HG03558 (cell line): ENCODE measurements at regions not wholly inside any gene's neighbourhood (a gene's known extent, or its start where the extent isn't known, plus 50 kb on each side); places are given as distances from the start of the nearest gene placed in this dataset.
A peak's percentile ranks its signal among the peaks of the same experiment; 100 is the strongest.

Experiments used
- ATAC-seq: cut with Tn5 transposase; IDR thresholded peaks from one replicate; pipeline ENCODE4 v1.9.1; 2021; ENCODE audit warnings: moderate number of reproducible peaks; ENCODE audit not compliant: unreplicated experiment; ENCODE audit errors: extremely low read depth

DNA sequence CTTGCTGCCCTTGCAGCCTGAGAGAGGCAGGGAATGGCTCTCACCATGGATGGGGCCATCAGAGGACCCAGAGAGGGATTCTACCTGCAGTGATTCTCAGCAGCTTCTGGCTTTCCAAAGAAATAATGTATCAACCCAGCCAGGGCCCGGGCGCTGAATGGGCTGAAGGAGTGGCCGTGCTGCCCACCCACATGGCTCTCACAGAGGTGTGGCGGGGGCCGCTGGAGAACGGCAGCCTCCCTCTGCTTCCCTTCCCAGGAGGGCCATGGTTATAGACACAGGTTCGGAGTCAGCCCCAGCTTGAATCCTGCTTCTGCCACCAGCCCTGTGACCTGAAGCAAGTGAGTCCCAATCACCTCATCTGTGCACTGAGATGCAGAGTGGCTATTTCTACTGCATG, 82.7 kb downstream of the THAP12 start:
- no peak for ATAC-seq

DNA sequence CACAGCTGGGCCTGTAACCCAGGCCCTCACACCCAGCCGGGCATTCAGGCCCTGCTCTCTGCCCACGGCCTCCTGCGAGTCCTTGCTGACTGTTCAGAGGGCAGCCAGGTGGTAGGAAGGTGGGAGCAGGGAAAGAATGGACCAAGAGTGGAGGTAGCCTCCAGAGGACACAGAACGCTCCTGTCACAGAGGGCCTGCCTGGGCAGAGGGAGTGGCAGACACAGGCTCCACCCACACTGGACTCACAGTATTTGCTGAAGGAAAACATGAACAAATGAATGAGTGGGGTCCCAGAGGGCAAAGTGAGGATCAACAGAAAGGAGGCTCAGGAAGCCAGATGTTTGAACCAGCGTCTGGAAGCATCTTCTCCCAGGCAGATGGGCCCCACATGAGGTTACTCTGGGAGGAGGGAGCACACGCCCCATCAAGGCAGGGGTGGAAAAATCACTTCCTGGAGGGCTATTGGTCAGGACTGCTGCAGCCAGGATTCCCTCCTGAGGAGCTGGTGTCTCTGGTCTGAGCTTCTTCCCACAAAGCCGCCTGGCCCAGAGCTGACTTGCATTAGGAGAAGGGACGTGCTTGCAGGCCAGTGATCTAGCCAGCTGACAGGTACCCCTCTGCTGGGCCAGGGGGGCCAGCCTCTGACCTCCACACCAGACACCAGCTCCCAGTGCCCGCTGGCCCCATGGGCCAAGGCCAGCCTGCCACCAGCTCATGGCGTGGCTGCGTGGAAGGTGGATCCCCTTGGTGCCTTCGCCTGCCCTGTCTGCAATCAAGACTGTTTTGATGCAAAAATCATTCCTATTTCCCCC, 84.0 kb downstream of the THAP12 start:
- ATAC-seq, result no peak

DNA sequence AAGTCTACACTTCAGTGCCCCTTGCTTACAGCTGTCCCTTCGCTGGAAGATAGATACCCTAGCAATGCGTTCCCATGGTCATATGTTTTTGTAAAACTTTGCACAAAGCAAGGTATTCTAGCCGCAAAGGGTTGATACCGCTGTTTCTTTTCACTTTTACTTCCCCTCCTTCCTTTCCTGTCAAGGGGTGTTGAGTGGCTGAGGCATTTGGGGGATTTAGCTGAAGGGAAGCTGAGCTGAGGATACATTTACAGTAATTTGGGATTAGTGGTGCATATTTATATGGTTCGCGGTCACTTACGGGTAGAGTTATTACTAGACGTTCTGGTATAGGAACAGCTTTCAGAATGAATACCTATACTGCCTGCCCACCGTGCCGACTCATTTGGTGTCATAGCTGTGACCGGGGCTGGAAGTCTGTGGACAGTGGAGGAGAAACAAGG, 86.9 kb upstream of the WNT11 start:
- peak; percentile 36 for ATAC-seq

DNA sequence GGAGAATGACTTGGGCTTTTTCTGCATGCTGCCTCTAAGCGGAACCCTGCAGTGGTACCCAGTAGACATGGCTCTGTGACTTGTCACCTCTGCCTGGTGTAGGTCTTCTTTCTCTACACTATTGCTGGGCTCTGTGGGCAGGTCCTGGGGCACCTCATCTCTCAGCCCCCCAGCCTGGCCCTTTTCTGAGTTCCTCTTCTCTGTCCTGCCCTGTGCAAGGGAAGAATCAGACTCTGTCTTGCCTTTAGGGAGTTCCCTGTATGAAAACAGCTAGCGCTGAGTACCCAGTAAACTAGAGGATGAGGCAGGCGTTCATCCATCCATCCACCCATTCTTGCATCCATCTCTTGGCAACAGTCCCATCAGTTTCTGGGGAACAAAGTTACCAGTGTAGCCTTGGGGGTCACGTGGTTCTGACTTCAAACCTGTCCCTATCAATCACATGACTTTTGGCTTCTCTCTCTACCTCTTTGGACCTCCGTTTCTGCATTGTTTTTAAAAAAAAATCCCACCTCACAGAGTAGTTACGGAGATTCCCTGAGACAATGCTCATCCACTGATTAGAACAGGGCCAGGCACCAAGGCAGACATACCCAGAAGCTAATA, 86.4 kb upstream of the WNT11 start:
- ATAC-seq, result no peak

DNA sequence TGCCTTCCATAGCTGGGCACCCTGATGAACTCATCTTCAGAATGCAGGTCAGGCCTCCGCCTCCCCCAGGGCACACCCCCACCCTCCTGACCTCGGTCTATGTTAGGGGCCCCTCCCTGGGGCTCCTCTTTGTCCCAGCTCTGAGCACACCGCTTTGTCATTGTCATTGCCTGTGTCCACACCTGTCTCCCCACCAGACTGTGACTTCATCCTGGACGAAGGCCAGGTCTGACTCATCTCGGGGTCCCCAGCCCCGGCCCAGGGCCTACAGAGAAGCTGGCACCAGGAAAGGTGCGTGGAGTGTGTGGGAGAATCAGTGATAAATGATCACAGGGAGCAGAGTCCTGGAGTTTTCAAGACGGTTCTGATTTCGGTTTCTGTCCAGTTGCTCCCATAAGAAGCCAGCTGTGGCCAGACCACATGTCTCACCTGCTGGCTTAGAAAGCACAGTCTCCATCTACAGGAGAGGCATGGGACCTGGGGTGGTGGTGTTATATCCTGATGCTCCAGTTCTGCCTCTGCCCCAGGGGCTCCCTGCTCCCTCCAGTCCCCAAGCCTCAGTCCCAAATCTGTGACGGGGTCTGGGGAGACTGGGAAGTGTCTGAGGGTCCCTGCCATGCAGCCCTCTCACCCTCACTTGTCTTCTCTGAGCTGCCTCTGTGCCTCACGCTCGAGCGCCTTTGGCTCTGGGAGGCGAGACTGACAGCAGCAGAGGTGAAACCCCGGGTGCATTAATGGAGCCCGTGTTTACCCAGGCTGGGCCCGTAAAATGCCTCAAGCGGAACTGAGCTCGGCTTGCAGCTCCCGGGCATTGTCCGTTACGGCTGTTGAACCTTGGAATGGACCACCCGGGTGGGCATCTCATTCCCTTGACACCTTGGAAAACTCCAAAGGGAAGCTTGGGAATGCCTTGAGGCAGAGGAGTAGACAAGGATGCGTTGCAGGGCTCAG, 85.5 kb upstream of the WNT11 start:
- no peak for ATAC-seq

DNA sequence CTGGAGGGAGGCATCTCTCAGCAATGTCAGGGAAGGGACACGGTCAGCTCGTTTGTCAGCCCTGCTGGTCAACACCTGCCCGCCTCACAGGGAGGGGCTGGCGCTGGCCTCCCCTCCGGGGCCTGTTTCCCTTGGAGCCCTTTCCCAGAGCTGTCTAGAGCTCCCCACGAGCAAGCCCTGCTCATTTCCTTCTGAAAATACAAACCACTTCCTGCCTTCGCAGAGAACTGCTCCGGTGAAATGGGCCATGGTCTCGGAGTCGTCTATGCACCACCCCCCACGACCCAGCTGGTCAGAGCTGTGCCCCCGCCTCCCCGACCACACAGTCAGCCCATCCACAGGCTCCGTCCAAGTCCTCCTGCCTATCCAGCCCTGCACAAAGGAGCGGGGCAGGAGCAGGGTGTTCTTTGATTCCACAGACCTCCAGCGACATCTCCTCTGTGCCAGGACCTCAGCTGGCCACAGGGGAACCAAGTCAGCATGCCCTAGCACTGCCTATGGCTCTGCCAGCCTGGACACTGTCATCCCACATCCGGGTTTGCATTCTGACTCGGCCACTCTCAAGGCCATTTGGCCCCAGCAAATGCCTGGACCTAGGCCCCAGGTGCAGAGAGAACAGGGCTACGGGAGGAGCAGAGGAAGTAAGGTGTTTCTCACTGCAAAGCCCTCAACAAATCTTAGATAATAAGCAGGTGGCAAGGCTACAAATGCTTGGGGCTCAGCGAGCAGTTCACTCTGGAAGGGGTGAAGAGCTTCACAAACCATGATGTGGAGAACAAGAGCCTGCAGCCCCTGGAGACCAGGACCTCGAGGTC, 82.1 kb upstream of the WNT11 start:
- no peak for ATAC-seq

DNA sequence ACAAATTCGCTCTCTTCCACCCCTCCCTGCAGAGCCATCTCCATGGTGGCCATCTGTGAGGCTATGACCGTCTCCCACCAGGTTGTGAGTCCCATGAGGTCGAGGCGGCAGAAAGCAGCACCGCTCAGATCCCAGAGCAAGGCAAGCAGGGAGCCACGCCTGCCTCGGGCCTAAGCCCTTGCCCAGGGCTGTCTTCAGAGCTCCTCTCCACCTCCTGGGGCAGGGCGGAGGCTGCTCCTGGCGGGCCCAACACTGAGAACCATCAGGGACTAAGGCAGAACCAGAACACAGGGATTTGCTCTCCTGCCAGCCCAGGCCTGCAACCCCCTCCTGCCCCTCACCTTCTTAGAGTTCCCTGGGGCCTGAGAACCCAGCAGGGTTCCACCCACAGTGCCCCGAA, 80.9 kb upstream of the WNT11 start:
- no peak for ATAC-seq

DNA sequence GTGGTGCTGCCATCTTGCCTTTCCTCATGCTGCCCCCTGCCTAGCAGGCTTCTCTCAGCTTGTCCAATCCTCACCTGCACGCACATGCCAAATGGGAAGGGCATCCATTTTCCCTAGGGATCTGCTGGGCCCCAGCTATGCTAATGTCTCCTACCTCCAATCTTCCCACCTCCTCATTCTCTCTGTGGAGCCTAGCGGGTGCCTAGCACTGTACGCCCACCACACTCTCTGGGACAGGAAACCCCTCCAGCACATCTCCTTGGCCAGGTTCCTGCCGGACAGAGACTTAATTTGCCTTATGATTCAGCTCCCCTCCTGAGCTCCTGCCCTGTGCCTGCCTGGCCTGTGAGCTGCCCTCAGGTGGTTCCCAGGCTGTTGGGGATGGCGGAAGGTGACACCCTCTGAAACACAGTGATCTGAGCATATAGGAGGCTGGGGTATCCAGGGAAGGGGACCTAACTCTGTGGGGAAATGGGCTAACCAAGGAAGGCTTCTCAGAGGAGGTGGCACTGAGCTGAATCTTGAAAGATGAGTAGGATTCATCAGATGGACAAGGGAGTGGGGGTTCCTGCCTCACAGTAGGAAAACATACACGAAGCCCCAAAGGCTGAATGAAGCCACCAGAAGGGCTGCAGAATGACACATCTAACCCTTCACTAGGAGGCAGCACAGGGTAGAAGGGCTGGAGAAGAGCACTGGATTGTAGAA, 79.2 kb upstream of the WNT11 start:
- ATAC-seq, result no peak

DNA sequence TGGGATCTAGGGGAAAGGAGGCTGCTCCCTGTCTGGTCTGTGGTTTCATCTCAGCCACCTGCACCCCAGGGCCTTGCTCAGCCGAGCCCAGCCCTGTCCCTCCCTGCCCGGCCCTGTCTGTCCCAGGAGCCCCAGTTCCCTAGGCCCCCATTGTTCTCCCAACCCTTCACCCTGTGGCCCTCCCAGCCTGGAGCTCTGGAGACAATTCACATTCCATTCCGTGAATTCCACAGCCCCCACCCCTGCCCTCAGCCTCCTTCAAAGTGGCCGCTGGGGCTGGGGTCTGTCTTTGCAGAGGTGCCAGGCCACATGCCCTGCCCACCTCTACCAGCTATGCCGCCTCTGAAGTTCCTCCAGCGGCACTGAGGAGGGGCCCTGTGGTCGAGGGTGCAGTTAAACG, 77.9 kb upstream of the WNT11 start:
- ATAC-seq, result no peak

DNA sequence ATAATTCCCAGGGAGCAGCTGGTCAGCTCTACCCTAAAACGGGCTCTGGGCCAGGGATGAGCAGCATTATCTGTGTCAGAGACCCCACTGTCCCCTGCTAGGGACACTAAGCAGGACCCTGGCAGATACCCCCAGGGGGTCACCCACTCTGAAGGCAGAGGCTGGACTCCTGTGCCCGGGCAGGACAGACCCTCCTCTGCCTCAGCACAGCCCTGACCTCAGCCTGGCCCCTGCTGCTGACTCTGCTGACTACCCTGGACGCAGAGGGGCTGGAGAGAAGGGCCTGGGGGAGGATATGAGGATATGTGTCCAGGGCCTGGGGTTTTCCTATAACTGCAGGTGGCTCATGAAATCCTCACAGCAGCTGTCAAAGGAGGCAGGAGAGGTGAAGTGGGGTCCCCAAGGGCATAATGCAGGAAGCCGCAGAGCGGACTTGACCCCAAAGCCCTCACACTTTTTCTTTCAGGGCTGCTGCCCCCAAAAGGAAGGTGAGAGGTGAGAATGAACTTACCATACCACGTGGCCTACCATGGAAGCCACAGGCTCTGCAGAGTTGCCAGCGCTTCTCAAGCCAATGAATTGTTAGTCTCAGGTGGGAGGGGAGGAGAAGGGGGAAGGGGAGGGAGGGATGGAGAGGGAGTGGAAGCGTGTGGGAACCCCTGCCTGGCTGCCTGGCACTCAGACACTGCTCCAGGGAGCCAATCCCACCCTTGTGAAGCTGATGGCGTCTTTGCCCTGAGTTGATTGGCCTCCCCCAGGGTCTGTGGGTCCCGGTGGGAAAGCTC, 76.7 kb upstream of the WNT11 start:
- no peak for ATAC-seq

DNA sequence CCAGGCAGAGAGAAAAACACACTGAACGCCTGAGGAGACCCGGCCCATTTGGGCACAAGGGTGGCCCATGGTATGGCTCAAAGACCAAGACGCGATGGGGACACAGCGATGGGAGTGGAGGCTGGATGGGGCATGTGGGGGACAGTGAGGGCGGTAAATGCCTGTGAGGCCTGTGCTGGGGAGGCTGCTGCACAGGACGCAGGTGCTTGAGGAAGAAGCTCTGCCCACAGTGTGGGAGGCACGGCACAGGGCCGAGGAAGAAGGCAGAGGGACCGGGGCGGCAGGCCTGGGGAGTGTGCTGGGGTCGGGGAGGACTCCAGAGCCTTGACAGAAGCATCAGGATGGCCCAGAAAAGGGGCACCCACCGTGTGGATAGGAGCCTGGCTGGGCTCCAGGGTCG, 75.9 kb upstream of the WNT11 start:
- no peak for ATAC-seq

DNA sequence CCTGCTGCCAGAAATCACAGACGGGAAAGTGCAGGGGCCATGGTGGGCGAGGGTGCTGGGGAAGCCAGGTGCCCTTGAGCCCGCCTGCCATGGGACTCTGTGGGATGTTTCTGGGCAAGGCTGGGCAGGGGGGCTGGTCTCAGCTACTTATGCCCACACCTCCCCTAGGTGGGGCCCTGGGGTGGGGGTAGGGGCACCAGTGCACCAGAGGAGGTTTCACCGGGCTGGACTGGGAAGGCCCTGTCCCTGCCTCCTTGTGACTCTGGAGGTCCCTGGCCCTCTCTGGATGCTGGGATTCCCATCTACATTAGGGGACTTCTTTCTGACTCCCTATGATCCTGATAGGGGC, 75.2 kb upstream of the WNT11 start:
- no peak for ATAC-seq

DNA sequence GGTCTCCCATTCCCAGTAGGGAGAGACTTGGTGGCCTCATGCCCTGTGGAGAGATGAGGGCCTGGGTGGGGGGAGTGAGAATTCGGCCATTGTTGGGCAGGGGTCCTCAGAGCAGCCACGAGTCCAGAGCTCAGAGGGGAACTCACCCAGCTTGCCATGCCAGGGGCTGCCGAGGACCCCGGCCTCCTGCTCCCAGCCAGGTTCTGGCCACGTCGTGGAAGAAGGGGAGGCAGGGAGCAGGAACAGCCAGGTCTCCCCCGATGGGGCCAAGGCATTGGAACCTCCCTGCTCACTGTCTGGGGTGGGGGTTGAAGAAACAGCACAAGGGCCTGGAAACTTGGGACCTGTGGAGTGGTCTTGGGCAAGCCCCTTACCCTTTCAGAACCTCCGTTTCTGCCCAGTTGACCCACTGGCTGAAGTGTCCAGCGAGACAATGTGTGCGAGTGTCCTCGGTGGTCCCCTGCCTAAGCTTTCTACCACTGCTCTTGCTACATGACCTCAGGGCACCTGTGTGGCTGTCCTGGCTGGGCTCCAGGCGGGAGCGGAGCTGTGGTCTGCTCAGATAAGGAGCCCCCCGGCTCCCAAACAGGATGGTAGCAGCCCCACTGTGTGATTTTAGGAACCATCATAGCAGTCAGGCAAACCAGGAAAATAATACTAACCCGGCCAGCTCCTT, 74.7 kb upstream of the WNT11 start:
- no peak for ATAC-seq

DNA sequence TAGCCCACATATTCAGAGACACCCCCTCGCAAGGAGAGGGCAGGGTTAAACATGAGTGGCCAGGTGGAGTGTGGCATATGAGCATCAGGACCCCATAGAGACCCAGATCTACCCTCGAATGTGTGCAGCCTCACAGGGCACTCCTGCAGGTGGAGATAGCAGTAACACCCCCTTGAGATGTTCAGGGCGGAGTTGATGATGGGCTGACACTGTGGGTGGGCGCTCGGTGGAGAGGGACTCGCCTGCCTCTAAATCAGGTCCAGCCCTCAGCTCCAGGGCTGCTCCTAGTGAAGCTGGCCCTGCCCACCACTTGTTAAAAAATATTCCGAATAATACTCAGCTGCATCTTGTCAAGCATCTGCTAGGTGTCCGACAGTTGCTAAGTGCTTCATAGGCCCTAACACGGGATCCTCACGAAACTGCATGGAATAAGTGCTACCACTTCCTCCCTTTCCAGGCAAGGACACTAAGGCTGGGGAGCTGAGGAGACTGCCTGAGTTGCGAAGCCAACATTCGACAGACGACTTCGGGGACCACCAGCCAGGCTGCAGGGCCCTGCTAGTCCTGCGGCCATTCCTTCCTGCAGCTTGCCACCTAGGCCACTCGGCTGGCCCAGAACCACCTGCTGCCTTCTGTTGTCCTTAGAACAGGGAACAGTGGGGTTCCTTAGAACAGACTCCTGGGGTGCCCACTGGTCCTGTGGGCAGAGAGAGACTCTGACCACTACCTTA, 74.0 kb upstream of the WNT11 start:
- ATAC-seq, result no peak

DNA sequence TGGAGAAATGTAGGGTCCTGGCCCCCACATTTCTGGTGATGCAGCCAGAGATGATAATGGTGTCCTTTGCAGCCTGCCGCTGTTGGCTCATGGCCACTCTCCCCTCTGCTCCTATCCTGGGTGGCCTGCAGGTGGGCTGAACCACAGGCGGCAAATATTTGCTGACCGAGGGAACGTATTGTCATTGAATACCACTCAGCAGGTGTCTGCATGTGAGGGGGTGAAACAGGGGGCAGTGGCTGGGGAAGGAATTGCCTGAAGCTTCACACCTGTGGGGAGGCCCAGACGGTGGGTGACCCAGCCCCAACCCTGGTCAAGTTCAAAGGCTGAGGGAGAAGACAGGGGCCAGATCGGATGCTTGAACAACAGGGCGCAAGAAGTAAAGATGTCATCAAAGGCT, 73.3 kb upstream of the WNT11 start:
- ATAC-seq, result no peak

DNA sequence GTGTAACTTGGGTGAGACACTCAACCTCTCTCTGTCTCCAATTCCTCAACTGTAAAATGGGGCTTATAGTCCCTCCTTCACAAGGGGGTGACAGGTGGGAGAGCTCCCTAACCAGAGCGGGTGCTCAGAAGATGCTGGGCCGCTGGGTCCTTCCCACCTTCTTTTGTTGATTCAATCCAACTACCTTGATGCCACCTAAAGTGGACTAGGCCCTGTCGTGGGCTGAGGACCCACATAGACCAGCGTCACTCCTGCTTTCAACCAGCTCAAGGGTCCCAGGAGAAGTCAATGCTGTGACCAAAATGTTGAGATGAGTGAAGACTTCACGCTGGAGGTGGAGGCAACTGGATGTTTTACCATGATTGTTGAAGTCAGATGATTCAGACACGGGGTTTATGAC, 72.7 kb upstream of the WNT11 start:
- no peak for ATAC-seq

DNA sequence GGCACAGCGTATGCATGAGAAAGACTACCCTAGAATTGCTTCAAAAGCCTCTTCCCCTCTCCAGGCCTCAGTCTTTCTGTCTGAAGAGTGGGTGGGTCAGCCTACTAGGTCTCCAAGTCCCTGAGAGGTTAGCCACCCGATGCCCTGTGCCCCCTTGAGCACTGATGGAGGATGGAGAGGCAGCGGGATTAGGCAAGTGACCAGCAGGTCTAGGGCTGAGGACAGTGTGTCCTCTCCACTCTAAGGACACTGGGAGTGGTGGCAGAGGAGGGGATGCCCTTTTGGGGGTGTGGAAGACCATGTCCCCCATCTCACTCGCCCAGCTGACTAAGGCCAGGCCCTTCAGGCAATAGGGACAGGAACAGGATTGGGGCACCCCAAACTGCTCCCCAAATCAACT, 72.2 kb upstream of the WNT11 start:
- ATAC-seq, result no peak
